ENCODE measurements at regions not wholly inside any gene's neighbourhood (a gene's known extent, or its start where the extent isn't known, plus 50 kb on each side); places are given as distances from the start of the nearest gene placed in this dataset.
"Not testable (repeated sequence)": the region's sequence is repeated elsewhere in the genome, so short reads cannot be mapped to it uniquely, and the experiment has no call there.

DNA sequence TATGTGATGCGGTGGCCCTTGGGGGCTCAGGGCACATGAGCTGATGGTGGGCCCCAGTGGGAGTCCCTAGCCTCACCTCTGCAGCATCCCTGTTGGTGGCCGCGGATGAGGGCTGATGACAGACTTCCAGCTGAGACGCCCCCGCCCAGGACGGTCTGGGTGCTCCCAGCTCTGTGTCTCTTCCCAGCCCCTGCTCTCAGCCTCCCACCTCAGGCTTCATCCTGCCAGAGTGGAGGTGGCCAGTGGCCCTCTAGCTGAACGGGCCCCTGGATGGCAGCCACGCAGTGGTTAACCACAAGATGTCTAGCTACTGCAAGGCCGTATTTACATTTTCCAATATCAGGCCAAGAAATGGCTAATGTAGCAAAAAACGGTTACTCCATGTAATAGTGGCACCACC lies 205.3 kb upstream of the LINGO1 start:
- DNase-seq: no peak

DNA sequence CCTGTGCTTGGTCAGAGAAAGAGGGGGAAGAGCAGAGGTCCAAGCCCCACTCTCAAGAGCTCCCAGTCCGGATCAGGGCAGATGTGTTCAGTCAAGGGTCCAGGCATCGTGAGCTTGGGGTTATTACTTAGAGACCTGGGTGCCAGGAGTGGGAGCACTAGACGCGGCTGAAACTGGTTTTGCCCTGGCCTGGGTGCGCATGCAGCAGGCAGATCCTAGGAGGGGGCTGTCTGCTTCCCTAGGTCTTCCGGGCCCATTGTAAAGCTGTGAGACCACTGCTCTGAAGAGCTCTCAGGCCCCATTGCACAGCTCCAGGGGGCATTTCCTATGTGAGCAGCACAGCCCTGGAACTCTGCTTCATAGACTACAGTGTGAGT lies 204.9 kb upstream of the LINGO1 start:
- DNase-seq: no peak

GRCh38 chr15:77836906-77837648 lies 204.4 kb upstream of the LINGO1 start:
- no peak for DNase-seq

GRCh38 chr15:77836121-77836692 lies 203.5 kb upstream of the LINGO1 start:
- no peak for DNase-seq

- no peak for DNase-seq
Observed at GRCh38 chr15:77834276-77834990, 201.7 kb upstream of the LINGO1 start.

GRCh38 chr15:77832874-77833273 lies 200.2 kb upstream of the LINGO1 start:
- DNase-seq: no peak

- no peak for DNase-seq
Observed at GRCh38 chr15:77831986-77832385, 199.3 kb upstream of the LINGO1 start.

DNA sequence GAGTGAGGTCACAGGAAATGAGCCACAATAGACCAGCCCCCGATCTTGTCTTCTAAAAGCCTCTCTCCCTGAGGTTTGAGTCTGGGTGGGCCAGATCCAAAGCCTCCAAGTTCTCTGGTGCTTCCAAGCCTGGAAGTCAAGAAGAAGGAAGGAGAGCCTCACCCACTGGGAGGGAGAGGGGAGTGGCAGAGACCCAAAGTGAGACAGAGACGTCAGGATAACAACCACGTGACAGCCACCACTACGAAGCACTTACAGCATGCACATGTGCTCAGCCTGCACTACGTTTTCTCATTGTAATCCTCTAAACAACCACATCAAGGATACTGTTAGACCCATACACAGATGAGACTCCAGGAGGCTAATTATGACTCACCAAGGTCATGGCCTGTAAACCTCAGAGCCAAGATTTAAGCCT lies 197.3 kb upstream of the LINGO1 start:
- no peak for DNase-seq

- not testable (repeated sequence) for DNase-seq
Observed at GRCh38 chr15:77829331-77829730, 196.6 kb upstream of the LINGO1 start.

DNA sequence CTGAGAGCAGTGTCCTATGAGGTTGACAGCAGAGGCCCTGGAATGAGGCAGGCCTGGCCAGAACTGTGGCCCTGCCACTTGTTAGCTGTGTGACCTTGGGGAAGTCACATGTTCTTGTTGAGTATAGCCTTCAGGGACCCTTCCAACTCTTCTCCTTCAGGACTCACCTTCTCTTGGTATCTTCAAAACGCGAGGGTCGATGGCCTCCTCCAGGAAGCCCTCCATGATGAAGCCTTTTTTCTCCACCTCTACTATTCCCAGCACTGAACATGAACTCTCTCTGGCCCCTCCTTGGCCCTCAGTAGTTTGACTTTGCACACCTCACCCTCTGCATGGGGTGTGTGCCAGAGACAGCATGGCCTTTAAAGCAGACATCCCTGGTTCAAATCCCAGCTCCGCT lies 195.1 kb upstream of the LINGO1 start:
- no peak for DNase-seq

DNA sequence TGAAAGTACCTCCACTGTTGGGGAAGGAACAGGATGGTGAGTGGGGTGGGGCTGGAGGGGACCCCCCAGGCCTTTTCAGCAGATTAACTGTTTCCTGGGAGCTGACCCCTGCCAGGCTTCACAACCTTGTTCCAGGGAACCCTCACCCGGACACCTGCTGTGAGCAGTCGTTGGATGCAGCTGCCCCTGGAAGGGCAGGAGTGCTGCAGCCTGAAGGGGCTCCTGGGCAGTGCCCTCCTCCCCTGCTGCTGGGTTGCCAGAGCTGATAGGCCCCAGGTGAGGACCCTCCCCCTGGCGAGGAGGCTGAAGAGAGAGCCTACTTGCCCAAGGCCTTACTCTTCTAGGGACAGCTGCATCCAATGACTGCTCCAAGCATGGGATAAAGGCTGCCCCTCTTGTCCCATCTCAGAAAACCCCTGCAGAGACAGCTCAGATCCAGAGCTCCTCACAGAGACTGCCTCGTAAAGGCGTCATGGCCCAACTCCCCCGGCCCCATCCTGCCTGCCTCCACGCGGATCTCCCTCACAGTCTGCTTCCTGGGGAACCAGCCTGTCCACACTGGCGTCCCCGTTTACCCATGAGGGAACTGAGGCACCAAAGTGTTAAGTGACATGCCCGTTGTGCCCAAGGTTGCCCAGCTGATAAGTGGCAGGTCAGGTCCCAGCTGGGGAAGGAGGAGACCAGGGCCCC lies 193.4 kb upstream of the LINGO1 start:
- DNase-seq: no peak

DNA sequence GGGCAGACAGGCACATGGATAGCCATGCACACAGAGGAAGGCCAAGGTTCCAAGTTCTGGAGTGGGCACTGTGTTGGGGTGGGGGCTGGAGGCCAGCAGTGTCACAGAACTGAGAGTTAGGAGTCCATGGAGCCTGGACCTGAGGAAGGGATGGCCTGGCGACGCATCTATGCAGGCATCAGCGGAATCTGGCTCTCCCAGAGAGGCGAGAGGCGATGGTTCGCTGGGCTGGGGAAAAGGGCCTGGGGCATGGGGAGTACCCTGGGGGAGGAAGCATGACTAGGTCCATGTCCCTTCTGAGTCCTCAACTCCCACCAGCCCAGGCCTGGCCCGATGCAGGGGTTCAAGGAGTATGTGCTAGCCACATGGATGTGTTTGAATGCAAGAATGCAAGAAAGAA lies 192.8 kb upstream of the LINGO1 start:
- DNase-seq: no peak

- no peak for DNase-seq
Observed at GRCh38 chr15:77825252-77825542, 192.5 kb upstream of the LINGO1 start.

- DNase-seq: no peak
Observed at GRCh38 chr15:77824361-77825251, 191.9 kb upstream of the LINGO1 start.

- no peak for DNase-seq
Observed at GRCh38 chr15:77823736-77824135, 191.0 kb upstream of the LINGO1 start.

DNA sequence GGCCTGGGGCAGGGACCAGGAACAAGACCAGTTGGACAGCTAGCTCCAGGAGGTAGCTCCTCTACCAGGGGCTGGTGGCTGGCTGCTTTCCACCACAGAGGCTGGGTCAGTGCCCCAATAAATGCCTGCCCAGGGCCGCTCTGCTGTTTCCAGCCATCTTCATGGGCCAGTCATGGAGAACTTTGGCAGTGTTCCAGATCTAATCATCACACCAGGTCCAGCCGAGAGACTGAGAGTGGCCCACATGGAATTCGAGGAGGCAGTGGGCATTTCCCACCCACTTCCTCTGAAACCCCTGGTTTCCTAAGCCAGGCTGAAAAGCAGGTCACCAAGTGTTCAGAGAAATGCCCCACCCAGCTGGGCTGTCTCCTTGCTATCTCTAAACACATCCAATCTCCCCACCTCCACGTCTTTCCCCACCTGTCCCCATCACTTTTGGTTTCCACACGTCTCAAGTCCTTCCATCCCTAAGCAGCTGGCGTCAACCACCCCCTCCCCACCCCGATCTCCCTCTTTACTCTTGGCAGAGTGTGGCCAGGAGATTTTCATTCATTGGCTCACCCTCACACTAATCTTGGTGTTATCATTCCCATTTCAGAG lies 190.0 kb upstream of the LINGO1 start:
- DNase-seq: no peak

DNA sequence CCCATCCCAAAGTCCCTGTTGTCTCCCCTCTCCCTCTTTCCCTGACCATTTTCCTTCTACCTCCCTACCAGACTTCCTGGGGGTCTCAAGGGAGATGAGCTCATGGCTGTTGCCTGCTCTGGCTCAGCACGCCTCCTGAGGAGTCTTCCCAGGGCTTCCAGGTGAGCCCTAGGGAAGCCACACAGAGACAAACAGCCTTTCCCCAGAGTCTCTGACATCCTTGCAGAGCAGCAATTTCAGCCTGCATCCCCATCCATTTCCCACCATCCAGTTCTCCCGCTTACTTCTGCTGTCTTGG lies 189.2 kb upstream of the LINGO1 start:
- DNase-seq: no peak

GRCh38 chr15:77821188-77821958 lies 188.7 kb upstream of the LINGO1 start:
- peak; percentile 73 for DNase-seq

DNA sequence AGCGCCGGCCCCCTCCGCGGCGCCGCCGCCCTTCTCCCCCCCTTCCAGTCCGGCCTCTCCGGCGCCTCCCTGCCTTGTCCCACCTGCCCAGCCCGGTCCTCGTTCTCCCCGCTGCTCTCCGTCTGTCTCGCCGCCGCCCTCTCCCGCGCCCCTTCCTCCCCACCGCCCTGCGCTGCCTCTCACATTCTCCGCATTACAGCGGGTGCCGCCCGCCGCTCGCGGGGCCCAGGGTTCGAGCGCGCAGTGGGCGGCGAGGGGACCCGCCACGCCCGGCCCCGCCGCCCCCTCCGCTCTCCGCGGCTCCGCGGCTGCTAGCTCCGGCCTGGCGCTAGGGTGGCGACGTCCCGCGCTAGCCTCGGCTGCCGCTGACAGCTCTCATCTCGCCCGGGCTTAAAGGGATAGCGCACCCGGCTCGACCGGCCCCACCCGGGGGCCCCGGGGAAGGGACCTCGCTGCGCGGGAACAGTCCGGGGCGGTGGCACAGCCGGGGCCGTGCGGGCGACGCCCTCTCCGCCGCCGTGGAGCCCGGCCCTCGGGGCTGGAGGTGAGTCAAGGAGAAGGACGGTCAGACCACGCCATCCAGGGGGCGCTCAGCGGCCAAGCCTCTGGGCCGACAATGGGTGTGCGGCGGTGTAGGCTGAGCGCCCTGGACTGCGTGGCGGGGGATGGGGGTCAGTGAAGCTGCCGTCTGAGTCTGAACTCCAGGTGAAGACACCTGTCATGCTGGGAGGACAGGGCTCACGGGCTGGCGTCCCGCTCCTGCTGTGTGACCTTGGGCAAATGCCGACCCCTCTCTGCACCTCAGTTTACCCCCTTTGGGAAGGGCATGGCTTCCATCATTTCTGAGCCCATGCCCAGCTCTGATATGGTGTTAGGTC lies 187.4 kb upstream of the LINGO1 start:
- DNase-seq: no peak

DNA sequence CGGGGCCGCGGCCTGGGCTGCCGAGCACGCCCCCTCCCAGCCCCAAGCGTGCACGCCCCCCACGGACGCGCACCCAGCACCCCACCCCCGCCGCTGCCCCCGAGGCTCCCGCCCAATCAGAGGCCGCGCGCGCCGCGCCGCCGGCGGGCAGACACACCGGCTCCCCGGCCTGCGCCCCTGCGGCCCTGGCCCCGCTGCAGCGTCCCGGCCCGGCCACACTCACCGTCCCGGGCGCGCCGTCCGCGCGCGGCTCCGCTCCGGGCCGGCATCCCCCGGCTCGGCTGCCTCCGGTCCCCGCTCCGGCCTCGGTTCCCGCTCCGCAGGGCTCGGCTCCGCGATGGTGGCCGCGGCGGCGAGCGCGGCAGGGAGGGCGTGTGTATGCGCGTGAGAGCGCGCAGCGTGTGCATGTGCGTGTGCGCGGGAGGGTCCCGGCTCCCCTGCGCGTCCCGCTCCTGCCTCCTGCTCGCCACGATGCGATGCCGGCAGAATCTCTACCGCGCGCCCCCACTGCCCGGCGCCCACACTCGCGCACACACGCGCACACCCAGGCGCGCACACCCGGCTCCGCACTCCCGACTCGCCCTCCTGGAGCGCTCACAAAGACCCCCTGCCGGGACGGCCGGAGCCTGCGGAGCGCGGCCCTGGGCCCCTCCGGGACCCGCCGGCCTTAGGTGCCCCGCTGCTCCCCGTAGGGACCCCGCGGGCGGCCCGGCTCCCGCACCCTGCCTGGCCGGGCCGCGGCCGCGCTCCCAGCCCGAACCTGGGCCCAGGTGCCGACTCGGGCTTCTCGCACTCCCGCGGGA lies 186.5 kb upstream of the LINGO1 start:
- DNase-seq: no peak
